Mucosa of rectum (tissue), 2 donors: ENCODE measurements at regions not wholly inside any gene's neighbourhood (a gene's known extent, or its start where the extent isn't known, plus 50 kb on each side); places are given as distances from the start of the nearest gene placed in this dataset.

Experiments used
- H3K27ac ChIP-seq, 2 donors: one replicate each; pipeline ENCODE4 v1.7.0; 2013; ENCODE audit warnings: inconsistent platforms in 2 of 2, low read depth in 2 of 2, low read length in 2 of 2
- H3K27me3 ChIP-seq, 2 donors: one replicate each; pipeline ENCODE4 v1.7.0; 2013; ENCODE audit warnings: low read length in 2 of 2; ENCODE audit not compliant: control insufficient read depth in 2 of 2, insufficient read depth in 2 of 2
- H3K36me3 ChIP-seq, 2 donors: one replicate each; pipeline ENCODE4 v1.7.0; 2013; ENCODE audit warnings: low read length in 2 of 2; ENCODE audit not compliant: control insufficient read depth in 2 of 2, insufficient read depth in 2 of 2
- H3K4me1 ChIP-seq, 2 donors: one replicate each; pipeline ENCODE4 v1.7.0; 2013; ENCODE audit warnings: low read length in 2 of 2, mild to moderate bottlenecking in 1 of 2; ENCODE audit not compliant: control insufficient read depth in 2 of 2, insufficient read depth in 2 of 2
- H3K4me3 ChIP-seq, 2 donors: one replicate each; pipeline ENCODE4 v1.7.0; 2013; ENCODE audit warnings: low read length in 2 of 2
- H3K9ac ChIP-seq, 2 donors: one replicate each; pipeline ENCODE4 v1.7.0; 2013; ENCODE audit warnings: low read length in 2 of 2, low read depth in 1 of 2, mild to moderate bottlenecking in 1 of 2
- H3K9me3 ChIP-seq, 2 donors: one replicate each; pipeline ENCODE4 v1.7.0; 2013; ENCODE audit warnings: low read length in 2 of 2; ENCODE audit not compliant: control insufficient read depth in 2 of 2
- donor health status: healthy.
- donor health status: Normal muscosa, but diverticular disease.

DNA sequence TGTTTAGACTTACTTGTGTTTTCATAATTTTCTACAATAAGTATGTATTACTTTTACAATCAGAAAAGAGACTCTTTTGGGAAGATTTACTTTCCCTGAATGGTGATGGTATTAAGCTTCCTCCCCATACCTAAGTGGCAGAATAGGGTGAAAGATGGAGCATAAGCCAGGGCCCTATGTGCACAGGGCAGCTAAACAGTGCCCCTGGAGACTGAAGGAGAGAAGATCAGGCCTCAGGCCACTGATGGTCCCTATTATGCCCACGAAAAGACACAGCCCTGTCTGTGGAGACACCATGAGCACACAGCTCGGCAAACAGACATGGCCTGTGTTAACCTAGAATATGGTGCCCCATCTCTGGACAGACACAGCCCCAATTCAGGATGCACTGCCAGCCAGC lies 139.4 kb downstream of the OAT start:
- Histone ChIP-seq H3K4me1 (no peaks in the 10 kb centered on the region), H3K4me3 (no peak overlapping the region), H3K27ac (no peak overlapping the region), H3K9ac (no peak overlapping the region), H3K9me3 (no peaks in the 10 kb centered on the region), H3K27me3 (no peaks in the 10 kb centered on the region), H3K36me3 (no peaks in the 10 kb centered on the region)

GRCh38 chr10:124278356-124278755 lies 140.4 kb downstream of the OAT start:
- Histone ChIP-seq H3K9ac (no peak overlapping the region), H3K4me3 (no peak overlapping the region), H3K27ac (no peak overlapping the region), H3K36me3 (no peaks in the 10 kb centered on the region), H3K9me3 (peaks cover under 1 to 2% of the 10 kb centered on the region in 2 donors), H3K4me1 (no peaks in the 10 kb centered on the region), H3K27me3 (no peaks in the 10 kb centered on the region)

GRCh38 chr10:124273141-124273540 lies 145.6 kb downstream of the OAT start:
- peaks cover 2 to 10% of the 10 kb centered on the region in 2 donors for H3K9me3 ChIP-seq
- H3K4me3 ChIP-seq: no peak overlapping the region
- no peaks in the 10 kb centered on the region for H3K36me3 ChIP-seq
- H3K9ac ChIP-seq: no peak overlapping the region
- no peaks in the 10 kb centered on the region for H3K27me3 ChIP-seq
- no peak overlapping the region for H3K27ac ChIP-seq
- H3K4me1 ChIP-seq: no peaks in the 10 kb centered on the region

DNA sequence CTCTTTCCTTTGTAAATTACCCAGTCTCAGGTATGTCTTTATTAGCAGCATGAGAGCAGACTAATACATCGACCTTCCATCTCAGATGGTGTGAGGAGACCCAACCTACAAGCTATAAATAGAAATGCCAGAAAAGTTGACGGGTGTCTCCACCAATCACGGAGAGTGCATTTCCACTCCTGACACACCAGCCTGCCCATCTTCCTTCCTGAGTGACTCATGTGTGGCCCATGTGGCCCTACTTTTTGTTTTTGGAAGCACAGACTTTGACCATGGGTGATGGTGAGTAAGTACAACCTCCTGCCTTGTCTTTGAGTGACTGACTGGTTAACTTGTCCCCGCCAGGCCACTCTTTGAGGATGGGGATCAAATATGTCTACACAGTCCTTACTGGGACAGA lies 147.0 kb downstream of the OAT start:
- Histone ChIP-seq H3K27me3 (no peaks in the 10 kb centered on the region), H3K27ac (no peak overlapping the region), H3K36me3 (no peaks in the 10 kb centered on the region), H3K4me3 (no peak overlapping the region), H3K4me1 (no peaks in the 10 kb centered on the region), H3K9me3 (peaks cover 2 to 10% of the 10 kb centered on the region in 2 donors), H3K9ac (no peak overlapping the region)

DNA sequence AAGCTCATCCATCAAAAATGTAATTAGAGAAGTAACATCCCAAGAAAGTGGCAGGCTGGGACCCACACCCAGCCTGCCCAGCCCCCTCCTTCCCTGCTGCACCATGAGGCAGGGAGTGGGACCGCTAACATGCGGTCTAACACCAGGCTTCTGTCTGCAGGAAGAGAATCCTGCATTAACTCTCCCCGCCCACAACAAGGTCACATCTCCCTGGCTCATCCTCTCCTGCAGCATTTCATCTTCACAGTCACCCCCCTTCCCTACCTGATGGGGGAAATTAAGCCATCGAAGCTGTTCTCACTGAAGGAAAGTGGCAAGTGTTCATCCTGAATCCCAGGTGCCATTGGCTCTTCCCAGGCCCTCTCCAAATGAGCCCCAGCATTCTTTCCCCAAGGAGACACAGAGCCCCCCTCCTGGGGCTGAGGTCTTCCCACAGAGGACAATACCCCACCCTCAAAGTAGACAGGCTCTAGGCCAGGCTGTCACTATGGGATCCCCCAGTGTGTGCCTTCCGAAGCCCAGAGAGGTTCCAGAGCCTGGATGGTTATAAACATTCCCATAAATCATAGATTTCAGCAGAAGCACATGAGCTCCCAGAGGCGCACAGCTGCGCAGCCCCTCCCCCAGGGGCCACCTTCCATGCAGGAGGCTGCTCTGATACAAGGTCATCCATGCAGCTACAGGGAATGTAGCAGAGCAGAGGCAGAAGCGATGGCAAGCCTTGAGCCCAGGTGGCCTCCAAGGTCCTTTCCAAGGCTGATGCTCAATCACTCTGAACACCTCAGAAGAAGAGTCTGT lies 148.0 kb downstream of the OAT start:
- Histone ChIP-seq H3K4me1 (no peaks in the 10 kb centered on the region), H3K9me3 (peaks cover 2 to 10% of the 10 kb centered on the region in 2 donors), H3K36me3 (no peaks in the 10 kb centered on the region), H3K27ac (no peak overlapping the region), H3K9ac (no peak overlapping the region), H3K27me3 (no peaks in the 10 kb centered on the region), H3K4me3 (no peak overlapping the region)

DNA sequence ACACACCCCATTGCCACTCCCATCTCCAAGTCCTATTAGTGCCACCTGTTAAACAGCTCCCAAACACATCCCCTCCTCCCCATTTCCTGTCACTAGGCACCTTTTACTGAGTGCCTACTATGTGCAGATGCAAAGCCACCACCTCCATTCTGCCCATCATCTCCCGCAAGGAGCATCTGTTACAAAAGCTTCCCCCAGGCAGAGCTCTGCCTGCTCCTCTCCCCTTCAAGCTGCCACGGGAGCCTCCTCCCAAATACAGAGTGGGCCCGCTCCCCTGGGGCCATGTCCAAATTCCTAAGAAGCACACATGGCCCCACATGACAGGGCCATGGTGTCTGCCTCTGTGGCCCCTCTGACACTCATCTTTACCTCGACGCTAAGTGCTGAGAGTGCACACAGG lies 149.7 kb downstream of the OAT start:
- H3K9me3 ChIP-seq: peaks cover 2 to 10% of the 10 kb centered on the region in 2 donors
- no peaks in the 10 kb centered on the region for H3K4me1 ChIP-seq
- no peak overlapping the region for H3K27ac ChIP-seq
- H3K9ac ChIP-seq: no peak overlapping the region
- H3K36me3 ChIP-seq: no peaks in the 10 kb centered on the region
- no peaks in the 10 kb centered on the region for H3K27me3 ChIP-seq
- H3K4me3 ChIP-seq: no peak overlapping the region

DNA sequence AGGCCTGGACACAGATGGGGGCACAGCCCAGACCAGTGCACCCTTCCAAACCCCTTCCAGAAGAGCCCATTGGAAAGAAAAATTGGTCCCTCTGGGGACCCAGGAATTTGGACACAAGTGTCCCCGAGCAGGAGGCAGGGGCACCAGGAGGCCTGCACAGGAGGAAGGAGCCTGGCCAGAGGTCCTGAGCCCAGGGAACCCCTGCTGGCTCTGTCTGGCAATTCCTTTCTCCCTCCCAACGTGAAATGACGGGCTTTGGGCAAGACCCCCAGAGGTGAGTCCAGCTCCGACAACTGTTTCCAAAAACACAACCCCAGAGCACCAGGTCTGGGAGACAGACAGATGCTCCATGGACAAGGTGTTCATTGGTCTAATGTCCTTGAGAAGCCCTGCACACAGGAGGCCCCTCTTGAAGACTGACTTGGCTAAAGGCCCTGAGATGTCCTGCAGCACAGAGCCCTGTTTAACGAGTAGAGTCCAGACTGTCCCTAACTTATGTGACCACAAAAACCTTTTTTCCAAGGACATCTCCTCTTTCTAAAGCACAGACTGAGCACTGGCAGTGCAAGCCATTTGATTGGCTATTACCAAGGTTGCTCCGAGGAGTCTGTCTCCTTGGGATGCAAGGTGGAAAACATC lies 150.7 kb downstream of the OAT start:
- Histone ChIP-seq H3K36me3 (no peaks in the 10 kb centered on the region), H3K4me3 (no peak overlapping the region), H3K27me3 (no peaks in the 10 kb centered on the region), H3K27ac (no peak overlapping the region), H3K9ac (no peak overlapping the region), H3K4me1 (no peaks in the 10 kb centered on the region), H3K9me3 (peaks cover 0 to 5% of the 10 kb centered on the region in 2 donors)

DNA sequence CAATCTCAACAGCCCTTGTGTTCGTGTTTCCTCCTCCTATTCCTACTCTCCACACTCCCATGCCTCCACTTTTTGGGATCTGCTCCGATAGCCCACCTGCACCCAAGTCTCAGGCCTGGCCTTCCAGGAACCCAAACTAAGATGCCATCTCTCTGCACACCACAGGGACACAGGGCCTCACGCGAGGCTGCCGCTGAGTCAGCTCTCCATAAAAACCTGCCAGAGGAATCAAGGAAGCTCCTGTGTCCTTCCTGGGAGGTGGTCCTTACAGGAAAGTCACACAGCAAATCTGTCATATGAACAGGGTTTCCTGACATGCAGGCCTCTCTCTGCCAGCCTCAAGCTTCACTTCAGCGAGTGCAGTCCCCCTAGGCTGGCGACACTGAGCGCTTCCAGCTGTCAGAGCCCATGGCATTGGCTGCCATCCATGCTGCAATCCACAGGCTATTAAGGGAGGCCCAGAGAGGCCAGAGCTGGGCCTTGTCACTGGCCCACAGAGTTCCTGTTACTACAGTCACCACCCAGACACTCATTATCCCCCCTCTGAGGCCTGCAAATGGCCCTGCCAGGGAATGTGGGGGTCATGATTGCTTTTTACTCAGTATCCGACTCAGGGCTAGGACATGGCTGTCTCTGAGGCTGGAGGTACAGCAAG lies 151.4 kb downstream of the OAT start:
- Histone ChIP-seq H3K9ac (no peak overlapping the region), H3K4me1 (no peaks in the 10 kb centered on the region), H3K4me3 (no peak overlapping the region), H3K27ac (no peak overlapping the region), H3K9me3 (no peaks in the 10 kb centered on the region), H3K36me3 (no peaks in the 10 kb centered on the region), H3K27me3 (no peaks in the 10 kb centered on the region)

- H3K4me1 ChIP-seq: no peaks in the 10 kb centered on the region
- no peak overlapping the region for H3K27ac ChIP-seq
- H3K36me3 ChIP-seq: no peaks in the 10 kb centered on the region
- no peak overlapping the region for H3K9ac ChIP-seq
- no peaks in the 10 kb centered on the region for H3K27me3 ChIP-seq
- H3K4me3 ChIP-seq: no peak overlapping the region
- no peaks in the 10 kb centered on the region for H3K9me3 ChIP-seq
These were observed 152.1 kb downstream of the OAT start for GRCh38 chr10:124266468-124267230.
